NCI-H524 (cell line): ENCODE measurements at regions not wholly inside any gene's neighbourhood (a gene's known extent, or its start where the extent isn't known, plus 50 kb on each side); places are given as distances from the start of the nearest gene placed in this dataset.

Source experiments
- DNase-seq, 2 experiments: peaks; one replicate each; lab custom pipeline; 2025; lab: John Stamatoyannopoulos, UW

GRCh38 chr10:118501171-118501570, 94.3 kb downstream of the PRLHR start:
- no peak for DNase-seq

DNA sequence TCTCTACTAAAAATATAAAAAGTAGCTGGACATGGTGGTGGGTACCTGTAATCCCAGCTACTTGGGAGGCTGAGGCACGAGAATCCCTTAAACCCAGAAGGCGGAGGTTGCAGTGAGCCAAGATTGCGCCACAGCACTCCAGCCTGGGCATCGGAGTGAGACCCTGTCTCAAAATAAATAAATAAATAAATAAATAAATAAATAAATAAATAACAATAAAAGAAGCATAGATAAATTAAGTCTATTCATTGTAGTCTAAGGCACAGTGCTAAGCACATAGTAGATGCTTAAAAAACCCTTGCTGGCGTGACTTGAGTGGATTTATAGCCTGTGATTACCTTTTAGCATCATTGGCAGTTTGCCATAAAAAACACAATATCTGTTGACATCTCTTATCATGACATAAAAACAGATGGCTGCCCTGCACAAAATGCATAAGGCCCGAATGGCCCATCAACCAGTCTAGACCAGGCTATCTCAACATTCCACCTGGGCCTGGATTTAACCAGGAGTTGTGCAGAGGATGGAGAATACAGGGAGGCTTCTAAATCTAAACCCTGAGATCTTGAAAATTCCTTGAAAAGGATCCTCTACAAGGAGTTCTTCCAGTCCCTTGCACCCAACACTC, 94.9 kb downstream of the PRLHR start:
- DNase-seq = no peak

GRCh38 chr10:118499186-118499585, 96.3 kb downstream of the PRLHR start:
- peak in 1 of 2 experiments; percentile 29 for DNase-seq

DNA sequence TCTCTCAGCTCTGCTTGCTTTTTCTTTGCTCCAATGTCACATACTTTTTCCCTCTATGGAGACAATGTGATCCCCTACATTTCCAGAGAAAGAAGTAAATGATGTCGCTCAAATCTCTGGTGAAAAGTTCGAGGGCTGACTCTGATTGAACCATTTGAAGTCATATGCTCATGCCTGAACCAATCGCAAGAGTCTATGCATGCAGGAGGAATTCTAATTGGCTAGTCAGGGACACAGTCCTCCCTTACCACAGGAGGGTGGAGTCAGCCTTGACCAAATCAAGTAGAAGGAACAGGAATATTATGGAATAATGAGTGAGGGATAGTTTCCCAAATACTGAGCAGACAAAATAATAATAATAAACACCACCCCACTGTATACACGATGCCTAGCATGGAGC, 96.8 kb downstream of the PRLHR start:
- no peak for DNase-seq

DNA sequence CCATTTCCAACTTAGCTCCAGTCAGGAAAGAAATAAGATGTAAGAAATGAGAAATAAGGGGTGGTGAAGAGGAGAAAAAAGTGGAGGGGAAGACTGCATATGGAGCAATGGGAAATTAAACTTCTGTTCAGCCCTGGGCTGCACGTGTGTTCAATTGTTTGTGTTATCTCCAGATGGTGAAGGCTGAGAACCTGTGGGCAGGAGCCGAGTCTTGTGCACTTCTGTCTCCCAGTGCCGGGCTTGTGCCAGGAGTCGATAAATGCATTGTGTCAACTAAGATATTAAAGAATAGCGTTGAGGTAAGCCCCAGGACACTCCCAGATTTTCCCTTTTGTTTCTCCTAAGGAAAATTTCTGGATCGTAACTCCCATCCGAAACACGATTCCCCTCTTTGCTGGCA, 98.2 kb downstream of the PRLHR start:
- peak in 1 of 2 experiments; percentile 2 for DNase-seq

DNA sequence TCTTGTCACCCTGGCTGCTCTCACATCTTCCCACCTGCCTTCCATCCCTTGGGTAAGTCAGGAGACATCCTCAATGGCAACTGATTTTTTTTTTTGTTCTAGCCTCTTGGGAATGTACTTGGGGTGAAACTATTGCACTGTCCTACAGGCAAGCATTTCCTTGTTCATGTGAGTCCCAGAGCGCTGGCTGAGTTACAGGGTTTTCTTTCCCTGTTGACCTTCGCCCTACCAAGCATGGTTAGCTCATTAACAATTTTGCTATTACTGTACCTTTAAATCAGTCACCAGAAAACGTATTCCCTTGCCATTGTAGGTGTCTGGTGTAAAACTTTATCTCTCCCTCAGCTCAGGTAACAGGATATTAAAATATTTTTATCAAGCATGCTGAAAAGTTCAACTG, 98.9 kb downstream of the PRLHR start:
- DNase-seq = no peak

DNA sequence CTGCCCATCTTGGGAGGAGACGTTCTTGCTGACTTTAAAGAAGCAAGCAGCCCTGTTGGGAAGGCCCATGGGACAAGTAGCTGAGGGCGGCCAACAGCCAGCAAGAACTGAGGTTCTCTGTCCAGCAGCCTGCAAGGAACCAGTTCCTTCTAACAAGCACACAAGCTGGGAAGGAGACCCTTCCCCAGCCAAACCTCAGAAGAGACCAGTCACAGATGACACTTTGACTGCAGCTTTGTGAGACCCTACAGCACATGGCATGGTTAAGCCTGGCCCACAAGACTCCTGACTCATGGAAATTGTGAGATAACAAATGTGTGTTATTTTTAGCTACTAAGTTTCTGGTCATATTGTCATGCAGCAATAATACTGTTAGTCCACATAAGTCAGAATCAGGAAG, 99.9 kb downstream of the PRLHR start:
- DNase-seq = no peak

DNA sequence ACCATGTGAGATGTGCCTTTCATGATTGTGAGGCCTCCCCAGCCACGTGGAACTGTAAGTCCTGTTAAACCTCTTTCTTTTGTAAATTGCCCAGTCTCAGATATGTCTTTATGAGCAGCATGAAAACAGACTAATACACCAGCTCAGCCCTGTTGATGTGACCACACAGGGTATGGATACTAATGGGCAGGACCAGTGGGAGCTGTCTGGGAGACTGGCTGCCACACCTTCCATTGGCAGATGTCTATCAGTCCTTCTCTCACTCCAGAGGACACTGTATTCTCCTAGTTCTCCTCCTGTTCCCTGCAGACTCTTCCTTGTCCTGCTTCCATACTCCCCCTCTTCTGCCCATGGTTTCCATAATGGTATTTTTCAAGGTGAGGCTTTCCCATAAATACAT, 104.4 kb downstream of the PRLHR start:
- DNase-seq = no peak

- DNase-seq = no peak
Measured at GRCh38 chr10:118488710-118489497, 106.5 kb downstream of the PRLHR start.

GRCh38 chr10:118485641-118486040, 109.8 kb downstream of the PRLHR start:
- no peak for DNase-seq

GRCh38 chr10:118484152-118484871, 111.1 kb downstream of the PRLHR start:
- DNase-seq = no peak

- no peak for DNase-seq
Measured at GRCh38 chr10:118483496-118483895, 112.0 kb downstream of the PRLHR start.

- DNase-seq = no peak
Measured at GRCh38 chr10:118482393-118483331, 112.8 kb downstream of the PRLHR start.

DNA sequence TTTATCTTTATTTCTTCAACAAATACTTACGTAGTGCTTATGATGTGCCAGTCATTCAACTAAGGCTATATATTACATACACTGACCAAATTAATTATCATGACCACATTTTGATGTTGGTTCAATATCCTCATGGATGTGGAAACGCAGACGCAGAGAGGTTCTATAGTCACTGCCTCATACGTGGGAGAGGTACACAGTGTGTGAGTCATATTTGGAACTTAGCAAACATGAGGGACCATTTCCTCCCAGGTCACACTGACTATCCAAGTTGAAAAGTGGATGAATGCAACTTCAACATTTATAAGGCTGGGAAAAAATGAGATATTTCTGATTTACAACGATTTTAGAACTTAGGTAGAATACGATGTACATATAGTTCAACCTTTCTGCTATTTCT, 113.6 kb downstream of the PRLHR start:
- no peak for DNase-seq

- no peak for DNase-seq
Measured at GRCh38 chr10:118475214-118475613, 120.2 kb downstream of the PRLHR start.

- peak in 1 of 2 experiments; percentile 4 for DNase-seq
Measured at GRCh38 chr10:118474111-118474510, 121.3 kb downstream of the PRLHR start.

DNA sequence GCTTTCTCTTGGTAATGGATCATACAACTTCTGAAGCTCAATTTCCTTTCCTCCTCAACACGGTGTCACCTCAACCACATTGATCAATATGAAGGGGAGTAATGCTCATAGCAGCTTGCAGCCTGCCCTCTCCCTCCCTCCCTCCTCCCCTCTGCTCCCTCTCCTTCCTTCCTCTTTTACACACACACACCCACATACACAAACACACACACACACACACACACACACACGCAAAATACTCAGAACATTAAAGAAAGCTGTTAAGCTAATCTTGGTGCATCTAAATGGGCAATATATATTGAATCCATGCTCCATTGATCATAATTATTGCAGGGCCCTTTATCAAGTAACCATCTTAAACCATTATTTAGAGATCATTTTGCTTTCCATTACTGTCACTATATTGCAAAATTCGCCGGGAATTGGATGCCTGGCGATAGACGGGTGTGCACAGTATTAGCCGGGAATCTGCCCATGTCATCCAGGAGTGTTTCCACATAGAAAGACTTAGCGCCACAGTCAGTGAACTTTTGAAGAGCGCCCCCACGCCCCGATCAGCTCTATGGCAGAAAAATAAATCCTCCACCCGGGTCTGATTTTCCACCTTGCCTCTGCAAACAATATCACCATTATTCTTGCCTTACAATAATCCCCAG, 122.0 kb downstream of the PRLHR start:
- no peak for DNase-seq

DNA sequence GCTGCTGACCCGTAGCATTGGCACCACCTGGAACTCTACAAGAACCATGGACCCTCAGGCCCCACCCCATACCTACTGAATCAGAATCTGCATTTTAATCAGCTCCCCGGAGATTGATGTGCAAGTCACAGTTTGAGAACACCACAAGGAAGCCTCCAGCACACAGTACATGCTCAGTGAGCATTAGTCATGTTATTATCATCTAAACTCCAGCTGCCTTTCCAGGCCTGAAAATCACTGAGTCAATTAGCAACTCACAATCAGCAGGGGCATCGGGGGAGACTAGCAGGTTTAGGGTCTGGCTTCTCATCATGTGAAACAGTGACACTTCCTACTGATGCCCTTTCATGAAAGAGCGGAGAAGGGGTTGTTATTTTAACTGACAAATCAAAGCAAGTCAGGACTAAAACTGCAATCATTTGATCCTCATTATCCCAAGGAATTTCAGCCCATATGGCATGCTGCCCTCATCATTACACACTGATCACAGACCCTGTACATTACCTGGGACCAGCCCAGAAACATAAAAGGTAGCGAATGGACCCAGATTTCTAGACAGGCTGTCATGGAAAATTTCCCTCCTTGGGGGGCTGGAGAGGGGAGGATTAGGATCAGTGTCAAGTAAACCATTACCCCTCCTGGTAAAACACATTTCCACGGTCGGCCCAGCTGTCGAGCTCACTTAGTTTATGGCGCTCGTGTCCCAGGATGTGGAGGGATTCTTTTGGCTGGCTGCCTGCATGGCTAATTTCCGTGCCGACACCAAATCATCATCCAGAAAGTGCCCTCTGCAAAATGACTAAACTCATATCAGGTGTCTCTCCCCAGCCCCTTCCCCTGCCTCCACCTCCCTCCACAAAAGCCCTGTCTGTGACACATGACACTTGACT, 122.8 kb downstream of the PRLHR start:
- DNase-seq = peak; percentile 71 to 77

GRCh38 chr10:118471863-118472262, 123.6 kb downstream of the PRLHR start:
- peak in 1 of 2 experiments; percentile 7 for DNase-seq

GRCh38 chr10:118470470-118470869, 125.0 kb downstream of the PRLHR start:
- DNase-seq = no peak
